PC-9 (cell line): ENCODE measurements at regions not wholly inside any gene's neighbourhood (a gene's known extent, or its start where the extent isn't known, plus 50 kb on each side); places are given as distances from the start of the nearest gene placed in this dataset.

Experiments
- BruUV-seq: library from RNA; stranded (reverse); fragments of 400-500 nt; replicated peaks from 2 replicates; lab custom pipeline; 2021; lab: Mats Ljungman, UMichigan
- CTCF ChIA-PET: fragments of 300-600 bp; sonication (Branson Sonifier 250); formaldehyde crosslinking; loops from one replicate; lab custom pipeline; 2022; ENCODE audit warnings: antibody characterized with exemption; lab: Charles Lee
- POLR2A ChIA-PET: fragments of 300-600 bp; sonication (Branson Sonifier 250); formaldehyde crosslinking; loops from one replicate; lab custom pipeline; 2022; ENCODE audit warnings: antibody characterized with exemption; ENCODE audit not compliant: unreplicated experiment; lab: Charles Lee
- DNase-seq, 2 experiments: peaks; one replicate each; pipeline versions ENCODE4 v3.0.0 to v3.0.0-alpha.2; 2015 to 2022; ENCODE audit warnings: mixed read lengths in 1 of 2
- H2AFZ ChIP-seq: fragments of 200-600 bp; sonication (generic); 2 replicates; pipeline ENCODE4 v1.8.1; 2017; ENCODE audit warnings: antibody characterized with exemption
- H3F3A ChIP-seq: fragments of 200-600 bp; sonication (generic); 2 replicates; pipeline ENCODE4 v1.8.1; 2017; ENCODE audit warnings: antibody characterized with exemption, mild to moderate bottlenecking, low read depth; ENCODE audit not compliant: insufficient read depth
- H3K27ac ChIP-seq: fragments of 200-600 bp; sonication (generic); 2 replicates; pipeline ENCODE4 v1.6.1; 2016; ENCODE audit warnings: mixed run types
- H3K27me3 ChIP-seq: fragments of 200-600 bp; sonication (generic); 2 replicates; pipeline ENCODE4 v1.6.1; 2016; ENCODE audit warnings: low read depth, mixed run types; ENCODE audit not compliant: insufficient read depth
- H3K36me3 ChIP-seq: fragments of 200-600 bp; sonication (generic); 2 replicates; pipeline ENCODE4 v1.6.1; 2016; ENCODE audit warnings: low read depth, mixed run types
- H3K4me1 ChIP-seq: fragments of 200-600 bp; sonication (generic); replicated peaks from 2 replicates; pipeline ENCODE4 v1.6.1; 2016; ENCODE audit warnings: mixed run types; ENCODE audit not compliant: insufficient read depth
- H3K4me2 ChIP-seq: fragments of 200-600 bp; sonication (generic); 2 replicates; pipeline ENCODE4 v1.6.1; 2017; ENCODE audit warnings: mixed run types
- H3K4me3 ChIP-seq: fragments of 200-600 bp; sonication (generic); 2 replicates; pipeline ENCODE4 v1.6.1; 2016; ENCODE audit warnings: mixed run types
- H3K79me2 ChIP-seq: fragments of 200-600 bp; sonication (generic); 2 replicates; pipeline ENCODE4 v1.6.1; 2017; ENCODE audit warnings: low read depth, mixed run types
- H3K9me2 ChIP-seq: fragments of 200-600 bp; sonication (generic); 2 replicates; pipeline ENCODE4 v1.8.1; 2017; ENCODE audit warnings: mild to moderate bottlenecking; ENCODE audit not compliant: insufficient read depth
- H3K9me3 ChIP-seq: fragments of 200-600 bp; sonication (generic); 2 replicates; pipeline ENCODE4 v1.8.1; 2016; ENCODE audit warnings: low read depth; ENCODE audit not compliant: insufficient read depth
- H4K20me1 ChIP-seq: fragments of 200-600 bp; sonication (generic); 2 replicates; pipeline ENCODE4 v1.8.1; 2017; ENCODE audit not compliant: insufficient read depth
- EZH2 ChIP-seq: fragments of 200-600 bp; sonication (generic); IDR thresholded peaks from 2 replicates; pipeline ENCODE4 v1.8.0; 2017; ENCODE audit warnings: antibody characterized with exemption, low read depth
- intact Hi-C: fragments of 100-400 bp; cut with micrococcal nuclease; formaldehyde crosslinking; loops from one replicate; pipeline ENCODE4 v1.10.0; 2022; ENCODE audit not compliant: unreplicated experiment
- TF ChIP-seq, protein P1 (sequence below): fragments of 200-600 bp; sonication (generic); conservative IDR thresholded peaks from 2 replicates; pipeline ENCODE4 v1.6.1; 2017; ENCODE audit warnings: mixed run types, antibody characterized with exemption, mild to moderate bottlenecking, moderate library complexity

DNA sequence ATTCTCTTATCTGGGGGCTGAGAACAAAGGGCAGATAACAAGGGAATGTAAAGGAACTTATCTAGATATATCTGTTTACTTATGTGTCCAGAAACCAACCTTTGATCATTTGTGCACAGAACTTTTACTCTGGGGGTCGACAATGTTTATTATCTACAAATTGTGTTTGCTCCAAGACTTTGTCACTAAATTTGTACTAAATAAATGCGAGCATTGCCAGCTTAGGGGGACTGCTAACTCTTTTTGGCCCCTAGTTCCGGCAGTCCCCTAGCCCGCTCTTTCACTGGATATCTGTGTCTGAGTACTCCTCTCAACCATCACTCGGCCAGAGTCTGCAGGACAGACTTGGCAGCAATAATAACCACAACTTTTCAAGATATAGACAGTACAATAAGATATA lies 88.2 kb downstream of the FSCB start:
- Histone ChIP-seq H3K9me2 (no peaks in the 10 kb centered on the region), H3K27ac (no peak overlapping the region), H3K27me3 (no peaks in the 10 kb centered on the region), H3F3A (no peaks in the 10 kb centered on the region), H3K4me1 (no peaks in the 10 kb centered on the region), H3K36me3 (no peaks in the 10 kb centered on the region), H3K79me2 (no peaks in the 10 kb centered on the region), H3K4me3 (no peak overlapping the region), H2AFZ (no peak overlapping the region), H4K20me1 (no peaks in the 10 kb centered on the region), H3K9me3 (no peaks in the 10 kb centered on the region), H3K4me2 (no peak overlapping the region)
- intact Hi-C loops = no loop called here
- ChIA-PET POLR2A (no interaction called here), CTCF (no interaction called here)
- DNase-seq = no peak
- no TSS peak for BruUV-seq
- TF ChIP-seq, protein P1, sequence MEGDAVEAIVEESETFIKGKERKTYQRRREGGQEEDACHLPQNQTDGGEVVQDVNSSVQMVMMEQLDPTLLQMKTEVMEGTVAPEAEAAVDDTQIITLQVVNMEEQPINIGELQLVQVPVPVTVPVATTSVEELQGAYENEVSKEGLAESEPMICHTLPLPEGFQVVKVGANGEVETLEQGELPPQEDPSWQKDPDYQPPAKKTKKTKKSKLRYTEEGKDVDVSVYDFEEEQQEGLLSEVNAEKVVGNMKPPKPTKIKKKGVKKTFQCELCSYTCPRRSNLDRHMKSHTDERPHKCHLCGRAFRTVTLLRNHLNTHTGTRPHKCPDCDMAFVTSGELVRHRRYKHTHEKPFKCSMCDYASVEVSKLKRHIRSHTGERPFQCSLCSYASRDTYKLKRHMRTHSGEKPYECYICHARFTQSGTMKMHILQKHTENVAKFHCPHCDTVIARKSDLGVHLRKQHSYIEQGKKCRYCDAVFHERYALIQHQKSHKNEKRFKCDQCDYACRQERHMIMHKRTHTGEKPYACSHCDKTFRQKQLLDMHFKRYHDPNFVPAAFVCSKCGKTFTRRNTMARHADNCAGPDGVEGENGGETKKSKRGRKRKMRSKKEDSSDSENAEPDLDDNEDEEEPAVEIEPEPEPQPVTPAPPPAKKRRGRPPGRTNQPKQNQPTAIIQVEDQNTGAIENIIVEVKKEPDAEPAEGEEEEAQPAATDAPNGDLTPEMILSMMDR = no peak
- TF ChIP-seq EZH2 = no peak

DNA sequence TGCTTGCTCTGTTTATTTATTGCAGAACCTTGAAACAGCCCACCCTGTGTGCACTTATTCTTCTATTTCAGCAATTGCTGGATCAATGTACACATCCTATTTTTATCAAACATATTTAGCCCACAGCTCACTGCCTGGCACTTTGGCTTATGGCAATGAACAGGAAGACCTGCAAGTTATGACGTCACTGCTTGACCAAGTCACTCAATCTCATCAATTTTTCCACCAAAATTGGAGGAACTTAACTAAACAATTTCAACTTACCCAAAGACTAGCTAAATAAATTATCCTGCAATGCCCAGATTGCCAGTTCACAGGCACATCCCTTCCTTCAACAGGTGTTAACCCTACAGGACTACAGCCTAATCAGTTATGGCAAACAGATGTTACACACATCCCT lies 89.3 kb downstream of the FSCB start:
- Histone ChIP-seq H3K79me2 (no peaks in the 10 kb centered on the region), H3K27me3 (no peaks in the 10 kb centered on the region), H3K36me3 (no peaks in the 10 kb centered on the region), H2AFZ (no peak overlapping the region), H4K20me1 (no peaks in the 10 kb centered on the region), H3K9me2 (no peaks in the 10 kb centered on the region), H3K9me3 (no peaks in the 10 kb centered on the region), H3K4me3 (no peak overlapping the region), H3K27ac (no peak overlapping the region), H3F3A (no peaks in the 10 kb centered on the region), H3K4me1 (no peaks in the 10 kb centered on the region), H3K4me2 (no peak overlapping the region)
- ChIA-PET CTCF (no interaction called here), POLR2A (no interaction called here)
- TF ChIP-seq EZH2 = no peak
- TF ChIP-seq, protein P1 = no peak
- intact Hi-C loops = no loop called here
- BruUV-seq = no TSS peak
- DNase-seq = no peak

DNA sequence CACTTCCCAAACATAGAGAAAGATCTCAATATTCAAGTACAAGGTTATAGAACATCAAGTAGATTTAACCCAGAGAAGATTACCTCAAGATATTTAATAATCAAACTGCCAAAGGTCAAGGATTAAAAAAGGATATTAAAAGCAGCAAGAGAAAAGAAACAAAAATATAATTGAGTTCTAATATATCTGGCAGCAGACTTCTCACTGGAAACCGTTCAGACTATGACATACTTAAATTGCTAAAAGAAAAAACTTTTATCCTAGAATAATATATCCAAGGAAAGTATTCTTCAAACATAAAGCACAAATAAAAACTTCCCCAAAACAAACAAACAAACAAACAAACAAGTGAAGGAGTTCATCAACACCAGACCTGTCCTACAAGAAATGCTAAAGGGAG lies 92.4 kb downstream of the FSCB start:
- no peaks in the 10 kb centered on the region for H3K36me3 ChIP-seq
- BruUV-seq = no TSS peak
- H3F3A ChIP-seq = no peaks in the 10 kb centered on the region
- H2AFZ ChIP-seq = no peak overlapping the region
- ChIA-PET POLR2A (no interaction called here), CTCF (no interaction called here)
- TF ChIP-seq EZH2 = no peak
- TF ChIP-seq, protein P1 = no peak
- no peak overlapping the region for H3K4me3 ChIP-seq
- no peak for DNase-seq
- H3K27me3 ChIP-seq = no peaks in the 10 kb centered on the region
- no peaks in the 10 kb centered on the region for H3K9me2 ChIP-seq
- intact Hi-C loops = no loop called here
- no peak overlapping the region for H3K27ac ChIP-seq
- H4K20me1 ChIP-seq = no peaks in the 10 kb centered on the region
- no peaks in the 10 kb centered on the region for H3K79me2 ChIP-seq
- H3K9me3 ChIP-seq = no peaks in the 10 kb centered on the region
- no peak overlapping the region for H3K4me2 ChIP-seq
- no peaks in the 10 kb centered on the region for H3K4me1 ChIP-seq
